Psoas muscle (tissue), 7 donors: ENCODE measurements at regions not wholly inside any gene's neighbourhood (a gene's known extent, or its start where the extent isn't known, plus 50 kb on each side); places are given as distances from the start of the nearest gene placed in this dataset.

Experiments
- ATAC-seq, 4 donors: fragments of 200-7000 bp; cut with Tn5 transposase; one replicate each; pipeline ENCODE4 v1.9.1; 2020; ENCODE audit warnings: moderate library complexity in 3 of 4, mild to moderate bottlenecking in 2 of 4
- DNase-seq, 2 donors: peaks; one replicate each; pipeline ENCODE4 v3.0.0-alpha.2; 2020
- H3K27ac ChIP-seq: fragments of 200-600 bp; one replicate; pipeline ENCODE4 v1.8.0; 2022
- H3K27me3 ChIP-seq, 3 donors: fragments of 200-600 bp in 1 of 3; one replicate each; pipeline versions ENCODE4 v1.6.1 to v1.8.0; 2013 to 2022; ENCODE audit warnings: low read length in 2 of 3, mild to moderate bottlenecking in 2 of 3, moderate library complexity in 1 of 3; ENCODE audit not compliant: insufficient read depth in 3 of 3
- H3K36me3 ChIP-seq, 2 donors: fragments of 200-600 bp in 1 of 2; one replicate each; pipeline versions ENCODE4 v1.6.1 to v1.8.0; 2013 to 2022; ENCODE audit warnings: low read depth in 1 of 2, mild to moderate bottlenecking in 1 of 2, moderate library complexity in 1 of 2; ENCODE audit not compliant: insufficient read depth in 1 of 2
- H3K4me1 ChIP-seq: fragments of 200-600 bp; one replicate; pipeline ENCODE4 v1.8.0; 2022
- H3K4me3 ChIP-seq: fragments of 200-600 bp; one replicate; pipeline ENCODE4 v1.8.0; 2022; ENCODE audit warnings: mild to moderate bottlenecking
- H3K9me3 ChIP-seq: fragments of 200-600 bp; one replicate; pipeline ENCODE4 v1.8.0; 2022
- WGBS, 3 donors: extraction: QIAGEN DNeasy Blood & Tissue Kit; methylation state at CpG; one replicate each; pipeline versions ENCODE4 v1.1.6 to v1.1.7; 2013; 5-methylcytosine and 5-hydroxymethylcytosine counted together
- intact Hi-C, 2 donors: fragments of 100-400 bp; cut with DNase I; formaldehyde crosslinking; loops; one replicate each; pipeline versions ENCODE4 v1.11.0 to v1.14.2; 2022
- TF ChIP-seq, protein P1 (sequence below): fragments of 200-600 bp; IDR thresholded peaks from one replicate; pipeline ENCODE4 v1.8.0; 2022; ENCODE audit warnings: antibody characterized with exemption
- donor health status: healthy with polysubstance abuse.
- donor health status: DM: no; HTN: no; CAD: no; lungs with moderate emphysema.
- donor health status: Bipolar disorder and iron deficiency.
- donor health status: healthy.
- donor health status: DM: yes; HTN: yes; CAD: no.
- donor health status: DM: no; HTN: no; CAD: no.
- donor health status: DM: yes; HTN: yes; CAD: no.

DNA sequence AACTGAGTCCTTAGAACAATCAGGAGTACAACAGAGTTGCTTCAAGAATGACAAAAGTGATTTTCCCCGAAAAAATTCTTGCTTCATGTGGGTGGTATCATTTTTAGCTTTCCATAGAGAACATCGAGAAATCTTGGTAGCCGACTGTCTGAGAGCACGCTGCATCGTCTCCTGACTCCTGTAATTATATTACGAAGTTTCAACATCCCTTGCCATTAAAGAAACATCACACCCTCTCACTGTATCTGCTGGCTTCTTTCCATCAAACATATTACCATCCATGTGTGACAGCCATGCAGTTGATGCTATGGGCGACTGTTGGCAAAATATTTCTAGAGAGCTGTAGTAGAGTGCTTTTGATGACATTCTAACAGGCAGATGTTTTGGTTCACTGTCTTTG is 311.2 kb downstream of the CMPK2 start:
- TF ChIP-seq, protein P1, sequence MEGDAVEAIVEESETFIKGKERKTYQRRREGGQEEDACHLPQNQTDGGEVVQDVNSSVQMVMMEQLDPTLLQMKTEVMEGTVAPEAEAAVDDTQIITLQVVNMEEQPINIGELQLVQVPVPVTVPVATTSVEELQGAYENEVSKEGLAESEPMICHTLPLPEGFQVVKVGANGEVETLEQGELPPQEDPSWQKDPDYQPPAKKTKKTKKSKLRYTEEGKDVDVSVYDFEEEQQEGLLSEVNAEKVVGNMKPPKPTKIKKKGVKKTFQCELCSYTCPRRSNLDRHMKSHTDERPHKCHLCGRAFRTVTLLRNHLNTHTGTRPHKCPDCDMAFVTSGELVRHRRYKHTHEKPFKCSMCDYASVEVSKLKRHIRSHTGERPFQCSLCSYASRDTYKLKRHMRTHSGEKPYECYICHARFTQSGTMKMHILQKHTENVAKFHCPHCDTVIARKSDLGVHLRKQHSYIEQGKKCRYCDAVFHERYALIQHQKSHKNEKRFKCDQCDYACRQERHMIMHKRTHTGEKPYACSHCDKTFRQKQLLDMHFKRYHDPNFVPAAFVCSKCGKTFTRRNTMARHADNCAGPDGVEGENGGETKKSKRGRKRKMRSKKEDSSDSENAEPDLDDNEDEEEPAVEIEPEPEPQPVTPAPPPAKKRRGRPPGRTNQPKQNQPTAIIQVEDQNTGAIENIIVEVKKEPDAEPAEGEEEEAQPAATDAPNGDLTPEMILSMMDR: no peak
- no peaks in the 10 kb centered on the region for H3K9me3 ChIP-seq
- intact Hi-C loops: no loop called here
- DNase-seq (no peak), ATAC-seq (no peak)
- no peaks in the 10 kb centered on the region for H3K27me3 ChIP-seq
- H3K4me1 ChIP-seq: no peaks in the 10 kb centered on the region
- 81 to 83% (median 82%) methylated on average over 7 of the region's 7 CpGs for WGBS, 3 donors
- H3K27ac ChIP-seq: no peak overlapping the region
- H3K36me3 ChIP-seq: no peaks in the 10 kb centered on the region
- H3K4me3 ChIP-seq: no peak overlapping the region

DNA sequence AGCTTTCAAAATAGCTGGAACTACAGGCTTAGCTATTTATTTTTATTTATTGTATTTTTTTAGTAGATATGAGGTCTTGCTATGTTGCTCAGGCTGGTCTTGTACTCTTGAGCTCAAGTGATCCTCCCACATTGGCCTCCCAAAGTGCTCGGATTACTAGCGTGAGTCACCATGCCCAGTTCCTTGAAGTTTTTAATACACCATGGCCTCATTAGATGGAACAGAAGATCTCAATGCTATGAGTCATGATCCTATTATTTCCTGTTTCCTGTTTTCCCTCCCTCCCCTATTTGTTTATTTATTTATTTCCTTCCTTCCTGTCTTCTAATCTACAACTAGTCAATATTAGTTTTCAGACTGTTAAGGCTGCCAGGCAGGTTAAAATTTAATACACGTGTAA is 309.0 kb downstream of the CMPK2 start:
- Histone ChIP-seq H3K27ac (peak overlapping the region; percentile 46), H3K4me1 (no peaks in the 10 kb centered on the region), H3K9me3 (no peaks in the 10 kb centered on the region), H3K4me3 (no peak overlapping the region), H3K36me3 (no peaks in the 10 kb centered on the region), H3K27me3 (no peaks in the 10 kb centered on the region)
- ATAC-seq (peak in 3 of 4 donors; percentile 37 to 74 (median 73)), DNase-seq (no peak)
- 34 to 46% (median 36%) methylated on average over 3 of the region's 3 CpGs for WGBS, 3 donors
- TF ChIP-seq, protein P1: no peak
- intact Hi-C loops: no loop called here

GRCh38 chr2:6557737-6558136 is 308.0 kb downstream of the CMPK2 start:
- no peak for ATAC-seq
- H3K36me3 ChIP-seq: no peaks in the 10 kb centered on the region
- H3K4me1 ChIP-seq: no peaks in the 10 kb centered on the region
- no peak for DNase-seq
- H3K27ac ChIP-seq: no peak overlapping the region
- no peaks in the 10 kb centered on the region for H3K27me3 ChIP-seq
- TF ChIP-seq, protein P1: no peak
- intact Hi-C loops: no loop called here
- no peak overlapping the region for H3K4me3 ChIP-seq
- H3K9me3 ChIP-seq: no peaks in the 10 kb centered on the region

DNA sequence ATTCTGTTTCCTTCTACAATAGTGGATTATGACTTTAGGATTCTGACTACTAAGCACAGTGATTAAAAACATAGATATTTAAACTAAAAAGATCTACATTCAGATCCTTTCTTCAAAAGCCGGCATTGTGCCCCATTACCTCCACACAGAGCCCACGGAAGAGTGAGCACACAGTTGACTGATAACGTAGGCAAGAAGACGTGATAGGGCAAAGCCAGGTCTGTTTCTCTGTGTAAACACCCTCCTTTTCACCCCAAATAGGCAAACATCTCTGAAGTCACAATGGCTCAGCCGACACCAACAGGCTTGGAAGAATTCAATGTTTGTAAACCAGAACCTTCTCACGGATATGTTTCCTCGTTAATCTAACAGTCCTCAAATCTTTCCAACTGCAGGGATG is 302.9 kb downstream of the CMPK2 start:
- WGBS, 3 donors: 82 to 92% (median 90%) methylated on average over 7 of the region's 7 CpGs
- intact Hi-C loops: no loop called here
- DNase-seq (no peak), ATAC-seq (no peak)
- no peaks in the 10 kb centered on the region for H3K4me1 ChIP-seq
- H3K36me3 ChIP-seq: no peaks in the 10 kb centered on the region
- no peak overlapping the region for H3K4me3 ChIP-seq
- no peak overlapping the region for H3K27ac ChIP-seq
- no peaks in the 10 kb centered on the region for H3K9me3 ChIP-seq
- H3K27me3 ChIP-seq: no peaks in the 10 kb centered on the region
- TF ChIP-seq, protein P1: no peak

DNA sequence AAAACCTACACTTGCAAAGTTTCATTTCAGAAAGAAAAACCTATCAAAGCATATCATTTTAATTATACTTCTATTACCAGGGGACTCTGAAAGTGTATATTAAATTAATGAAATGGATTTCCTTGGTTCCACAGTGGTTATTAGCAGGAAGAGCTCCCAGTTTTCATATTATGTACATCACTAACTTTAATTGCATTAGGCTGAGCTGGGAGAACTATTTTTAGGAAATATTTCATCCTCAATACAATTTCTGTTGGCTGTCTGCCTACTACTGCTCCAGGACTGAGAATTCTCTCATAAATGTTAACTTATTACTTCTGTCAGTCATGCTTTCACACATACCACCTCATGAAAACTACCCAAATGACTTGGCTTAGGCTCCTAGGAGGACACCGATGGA is 301.4 kb downstream of the CMPK2 start:
- no peak for DNase-seq
- intact Hi-C loops: no loop called here
- Histone ChIP-seq H3K4me1 (no peaks in the 10 kb centered on the region), H3K27me3 (peaks cover 0 to 4% (median 0%) of the 10 kb centered on the region in 3 donors), H3K27ac (no peak overlapping the region), H3K9me3 (no peaks in the 10 kb centered on the region), H3K36me3 (no peaks in the 10 kb centered on the region), H3K4me3 (no peak overlapping the region)
- TF ChIP-seq, protein P1: no peak
- no peak for ATAC-seq
- WGBS, 3 donors: 13 to 34% (median 25%) methylated on average over 1 of the region's 1 CpG
